Astrocyte (in vitro differentiated cells and primary cell): ENCODE measurements at regions not wholly inside any gene's neighbourhood (a gene's known extent, or its start where the extent isn't known, plus 50 kb on each side); places are given as distances from the start of the nearest gene placed in this dataset.

Experiments
- DNase-seq: peaks from one replicate; pipeline ENCODE4 v3.0.0-alpha.2; 2010; ENCODE audit warnings: low read depth
- FAIRE-seq: peaks from 2 replicates; lab custom pipeline; 2011; peaks lifted over from hg19 to GRCh38; lab: Jason Lieb, UNC
- H2AFZ ChIP-seq: 2 replicates; pipeline ENCODE4 v1.6.0; 2012; ENCODE audit warnings: low read depth, low read length, inconsistent platforms
- H3K27ac ChIP-seq: 2 replicates; pipeline ENCODE4 v1.5.1; 2011; ENCODE audit warnings: low read depth, low read length, inconsistent platforms
- H3K27me3 ChIP-seq: 2 replicates; pipeline ENCODE4 v1.6.0; 2011; ENCODE audit warnings: low read length, inconsistent platforms; ENCODE audit not compliant: insufficient read depth
- H3K36me3 ChIP-seq: 2 replicates; pipeline ENCODE4 v1.5.1; 2011; ENCODE audit warnings: low read length, inconsistent platforms; ENCODE audit not compliant: insufficient read depth
- H3K4me1 ChIP-seq: 2 replicates; pipeline ENCODE4 v1.5.1; 2011; ENCODE audit warnings: low read length, inconsistent platforms; ENCODE audit not compliant: insufficient read depth
- H3K4me2 ChIP-seq: 2 replicates; pipeline ENCODE4 v1.6.0; 2012; ENCODE audit warnings: low read length, inconsistent platforms
- H3K4me3 ChIP-seq: 2 replicates; pipeline ENCODE4 v1.5.1; 2011; ENCODE audit warnings: low read depth, mild to moderate bottlenecking, low read length, inconsistent platforms; ENCODE audit not compliant: insufficient read depth
- H3K79me2 ChIP-seq: 2 replicates; pipeline ENCODE4 v1.6.0; 2012; ENCODE audit warnings: mild to moderate bottlenecking, low read length, inconsistent platforms; ENCODE audit not compliant: insufficient read depth
- H3K9ac ChIP-seq: 2 replicates; pipeline ENCODE4 v1.6.0; 2012; ENCODE audit warnings: mild to moderate bottlenecking, low read length, inconsistent platforms
- H3K9me3 ChIP-seq: 2 replicates; pipeline ENCODE4 v1.5.1; 2012; ENCODE audit warnings: low read depth, mild to moderate bottlenecking, low read length, inconsistent platforms; ENCODE audit not compliant: insufficient read depth
- H4K20me1 ChIP-seq: 2 replicates; pipeline ENCODE4 v1.6.0; 2012; ENCODE audit warnings: low read length, inconsistent platforms; ENCODE audit not compliant: insufficient read depth
- H3K27ac Mint-ChIP-seq: one replicate; pipeline ENCODE4 v1.8.0; 2021; ENCODE audit warnings: mild to moderate bottlenecking, mixed read lengths; ENCODE audit not compliant: unreplicated experiment
- H3K27me3 Mint-ChIP-seq: one replicate; pipeline ENCODE4 v1.8.0; 2021; ENCODE audit warnings: low read depth, mixed read lengths; ENCODE audit not compliant: unreplicated experiment
- H3K36me3 Mint-ChIP-seq: one replicate; pipeline ENCODE4 v1.8.0; 2021; ENCODE audit warnings: low read depth, mixed read lengths; ENCODE audit not compliant: unreplicated experiment
- H3K4me1 Mint-ChIP-seq: one replicate; pipeline ENCODE4 v1.8.0; 2021; ENCODE audit warnings: low read depth, mixed read lengths; ENCODE audit not compliant: unreplicated experiment
- H3K4me3 Mint-ChIP-seq: one replicate; pipeline ENCODE4 v1.8.0; 2021; ENCODE audit warnings: mild to moderate bottlenecking, moderate library complexity, mixed read lengths; ENCODE audit not compliant: unreplicated experiment
- H3K9me3 Mint-ChIP-seq: one replicate; pipeline ENCODE4 v1.8.0; 2021; ENCODE audit warnings: mild to moderate bottlenecking, mixed read lengths; ENCODE audit not compliant: unreplicated experiment
- CTCF ChIP-seq: IDR thresholded peaks from 2 replicates; pipeline ENCODE4 v1.5.1; 2011; ENCODE audit warnings: low read depth, mild to moderate bottlenecking, inconsistent platforms, low read length, moderate library complexity; ENCODE audit not compliant: insufficient read depth
- EZH2 ChIP-seq: IDR thresholded peaks from 2 replicates; pipeline ENCODE4 v1.6.1; 2012; ENCODE audit warnings: mild to moderate bottlenecking, low read length, inconsistent platforms; ENCODE audit not compliant: insufficient read depth

GRCh38 chr12:73984552-73984951 is 553.1 kb upstream of the ATXN7L3B start:
- H3K27me3 Mint-ChIP-seq, result no peaks in the 10 kb centered on the region
- DNase-seq (no peak), FAIRE-seq (no peak)
- H3K4me2 ChIP-seq, result no peak overlapping the region
- no peaks in the 10 kb centered on the region for H3K9me3 ChIP-seq
- no peaks in the 10 kb centered on the region for H3K27me3 ChIP-seq
- no peak overlapping the region for H3K9ac ChIP-seq
- H3K27ac ChIP-seq, result no peak overlapping the region
- no peaks in the 10 kb centered on the region for H3K36me3 Mint-ChIP-seq
- H3K9me3 Mint-ChIP-seq, result no peaks in the 10 kb centered on the region
- no peaks in the 10 kb centered on the region for H3K4me1 Mint-ChIP-seq
- no peak for TF ChIP-seq EZH2
- no peak for TF ChIP-seq CTCF
- no peaks in the 10 kb centered on the region for H3K79me2 ChIP-seq
- H2AFZ ChIP-seq, result no peak overlapping the region
- no peak overlapping the region for H3K4me3 Mint-ChIP-seq
- H4K20me1 ChIP-seq, result no peaks in the 10 kb centered on the region
- H3K4me3 ChIP-seq, result no peak overlapping the region
- H3K27ac Mint-ChIP-seq, result no peak overlapping the region
- H3K4me1 ChIP-seq, result no peaks in the 10 kb centered on the region
- no peaks in the 10 kb centered on the region for H3K36me3 ChIP-seq

- Mint-ChIP-seq H3K27ac (no peak overlapping the region), H3K27me3 (no peaks in the 10 kb centered on the region)
- no peak for FAIRE-seq
Measured at GRCh38 chr12:73991138-73991537, 546.5 kb upstream of the ATXN7L3B start.

GRCh38 chr12:73998894-73999293 is 538.7 kb upstream of the ATXN7L3B start:
- no peak overlapping the region for H3K27ac ChIP-seq
- no peaks in the 10 kb centered on the region for H3K4me1 Mint-ChIP-seq
- H3K79me2 ChIP-seq, result no peaks in the 10 kb centered on the region
- no peak overlapping the region for H3K4me3 ChIP-seq
- H3K4me2 ChIP-seq, result no peak overlapping the region
- no peaks in the 10 kb centered on the region for H3K36me3 Mint-ChIP-seq
- no peak overlapping the region for H2AFZ ChIP-seq
- no peaks in the 10 kb centered on the region for H3K9me3 Mint-ChIP-seq
- H3K4me1 ChIP-seq, result no peaks in the 10 kb centered on the region
- H3K4me3 Mint-ChIP-seq, result no peak overlapping the region
- no peaks in the 10 kb centered on the region for H3K27me3 ChIP-seq
- no peaks in the 10 kb centered on the region for H3K36me3 ChIP-seq
- no peak overlapping the region for H3K9ac ChIP-seq
- DNase-seq (no peak), FAIRE-seq (no peak)
- no peak for TF ChIP-seq EZH2
- no peak for TF ChIP-seq CTCF
- H4K20me1 ChIP-seq, result no peaks in the 10 kb centered on the region
- H3K9me3 ChIP-seq, result no peaks in the 10 kb centered on the region
- no peaks in the 10 kb centered on the region for H3K27me3 Mint-ChIP-seq
- H3K27ac Mint-ChIP-seq, result no peak overlapping the region

More at GRCh38 chr12:73991138-73991537, 546.5 kb upstream of the ATXN7L3B start:
- no peaks in the 10 kb centered on the region for H3K36me3 ChIP-seq
- no peak overlapping the region for H2AFZ ChIP-seq
- TF ChIP-seq EZH2 (no peak), CTCF (no peak)
- no peak overlapping the region for H3K9ac ChIP-seq
- H3K4me1 Mint-ChIP-seq, result no peaks in the 10 kb centered on the region
- no peak overlapping the region for H3K4me3 Mint-ChIP-seq
- no peaks in the 10 kb centered on the region for H3K9me3 Mint-ChIP-seq
- no peaks in the 10 kb centered on the region for H3K36me3 Mint-ChIP-seq
- H3K4me1 ChIP-seq, result no peaks in the 10 kb centered on the region
- H3K27ac ChIP-seq, result no peak overlapping the region
- no peaks in the 10 kb centered on the region for H3K9me3 ChIP-seq
- H3K4me2 ChIP-seq, result no peak overlapping the region
- no peak for DNase-seq
- H4K20me1 ChIP-seq, result no peaks in the 10 kb centered on the region
- no peaks in the 10 kb centered on the region for H3K27me3 ChIP-seq
- H3K4me3 ChIP-seq, result no peak overlapping the region
- H3K79me2 ChIP-seq, result no peaks in the 10 kb centered on the region
